Osteoblast (primary cell): ENCODE measurements at regions not wholly inside any gene's neighbourhood (a gene's known extent, or its start where the extent isn't known, plus 50 kb on each side); places are given as distances from the start of the nearest gene placed in this dataset.

Experiments
- DNase-seq: peaks from one replicate; pipeline ENCODE4 v3.0.0; 2011; ENCODE audit warnings: low spot score, mixed read lengths; ENCODE audit not compliant: insufficient read length; ENCODE audit errors: missing footprints
- H2AFZ ChIP-seq: 2 replicates; pipeline ENCODE4 v1.6.0; 2011; ENCODE audit warnings: mild to moderate bottlenecking, low read length
- H3K27ac ChIP-seq: 2 replicates; pipeline ENCODE4 v1.5.1; 2011; ENCODE audit warnings: mild to moderate bottlenecking, low read depth, low read length, moderate library complexity
- H3K27me3 ChIP-seq: 2 replicates; pipeline ENCODE4 v1.6.0; 2012; ENCODE audit warnings: mild to moderate bottlenecking, control low read depth, inconsistent platforms, low read length, moderate library complexity; ENCODE audit not compliant: insufficient read depth
- H3K36me3 ChIP-seq: 2 replicates; pipeline ENCODE4 v1.5.1; 2011; ENCODE audit warnings: mild to moderate bottlenecking, low read length, control low read depth, moderate library complexity; ENCODE audit not compliant: insufficient read depth
- H3K4me1 ChIP-seq: 2 replicates; pipeline ENCODE4 v1.5.1; 2011; ENCODE audit warnings: mild to moderate bottlenecking, low read length, control low read depth, moderate library complexity; ENCODE audit not compliant: insufficient read depth
- H3K4me2 ChIP-seq: 2 replicates; pipeline ENCODE4 v1.6.0; 2011; ENCODE audit warnings: mild to moderate bottlenecking, low read length; ENCODE audit not compliant: insufficient read depth
- H3K4me3 ChIP-seq: fragments of 200-600 bp; sonication (generic); 3 replicates; pipeline ENCODE4 v1.5.1; 2012; ENCODE audit warnings: mild to moderate bottlenecking, low read length, inconsistent platforms; ENCODE audit not compliant: insufficient read depth
- H3K79me2 ChIP-seq: 2 replicates; pipeline ENCODE4 v1.6.0; 2012; ENCODE audit warnings: mild to moderate bottlenecking, low read length, control low read depth, inconsistent platforms; ENCODE audit not compliant: insufficient read depth
- H3K9me3 ChIP-seq: 2 replicates; pipeline ENCODE4 v1.5.1; 2011; ENCODE audit warnings: low read depth, low read length, control low read depth
- H4K20me1 ChIP-seq: 2 replicates; pipeline ENCODE4 v1.6.0; 2012; ENCODE audit warnings: mild to moderate bottlenecking, low read length, control low read depth; ENCODE audit not compliant: insufficient read depth
- TF ChIP-seq, protein P1 (sequence below): IDR thresholded peaks from 2 replicates; pipeline ENCODE4 v1.5.1; 2011; ENCODE audit warnings: mild to moderate bottlenecking, low read depth, low read length, moderate library complexity; ENCODE audit errors: extremely low read depth

DNA sequence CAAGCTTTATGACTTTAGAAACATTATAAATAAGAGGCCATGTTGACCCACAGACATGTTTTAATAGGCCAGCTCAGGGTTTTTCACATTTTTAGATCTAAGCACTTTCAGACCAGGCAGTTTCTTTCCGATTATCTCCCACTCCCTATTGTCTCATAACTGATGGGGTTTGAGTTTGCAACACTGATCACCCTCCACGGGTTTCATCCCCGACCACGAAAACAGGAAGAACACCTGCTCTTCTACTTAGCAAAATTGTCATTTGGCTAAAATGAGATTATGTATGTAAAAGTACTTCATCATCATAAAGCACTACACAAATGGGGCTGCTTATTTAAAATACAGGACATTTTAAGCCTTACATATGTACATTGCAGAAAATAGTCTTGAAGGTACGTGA lies 407.9 kb downstream of the HNRNPD start:
- no peaks in the 10 kb centered on the region for H3K27me3 ChIP-seq
- no peaks in the 10 kb centered on the region for H3K9me3 ChIP-seq
- H3K4me3 ChIP-seq = no peak overlapping the region
- no peaks in the 10 kb centered on the region for H3K79me2 ChIP-seq
- H3K27ac ChIP-seq = no peak overlapping the region
- no peaks in the 10 kb centered on the region for H4K20me1 ChIP-seq
- TF ChIP-seq, protein P1, sequence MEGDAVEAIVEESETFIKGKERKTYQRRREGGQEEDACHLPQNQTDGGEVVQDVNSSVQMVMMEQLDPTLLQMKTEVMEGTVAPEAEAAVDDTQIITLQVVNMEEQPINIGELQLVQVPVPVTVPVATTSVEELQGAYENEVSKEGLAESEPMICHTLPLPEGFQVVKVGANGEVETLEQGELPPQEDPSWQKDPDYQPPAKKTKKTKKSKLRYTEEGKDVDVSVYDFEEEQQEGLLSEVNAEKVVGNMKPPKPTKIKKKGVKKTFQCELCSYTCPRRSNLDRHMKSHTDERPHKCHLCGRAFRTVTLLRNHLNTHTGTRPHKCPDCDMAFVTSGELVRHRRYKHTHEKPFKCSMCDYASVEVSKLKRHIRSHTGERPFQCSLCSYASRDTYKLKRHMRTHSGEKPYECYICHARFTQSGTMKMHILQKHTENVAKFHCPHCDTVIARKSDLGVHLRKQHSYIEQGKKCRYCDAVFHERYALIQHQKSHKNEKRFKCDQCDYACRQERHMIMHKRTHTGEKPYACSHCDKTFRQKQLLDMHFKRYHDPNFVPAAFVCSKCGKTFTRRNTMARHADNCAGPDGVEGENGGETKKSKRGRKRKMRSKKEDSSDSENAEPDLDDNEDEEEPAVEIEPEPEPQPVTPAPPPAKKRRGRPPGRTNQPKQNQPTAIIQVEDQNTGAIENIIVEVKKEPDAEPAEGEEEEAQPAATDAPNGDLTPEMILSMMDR = no peak
- H3K4me2 ChIP-seq = no peak overlapping the region
- H2AFZ ChIP-seq = no peak overlapping the region
- no peaks in the 10 kb centered on the region for H3K4me1 ChIP-seq
- no peak for DNase-seq
- H3K36me3 ChIP-seq = no peaks in the 10 kb centered on the region

DNA sequence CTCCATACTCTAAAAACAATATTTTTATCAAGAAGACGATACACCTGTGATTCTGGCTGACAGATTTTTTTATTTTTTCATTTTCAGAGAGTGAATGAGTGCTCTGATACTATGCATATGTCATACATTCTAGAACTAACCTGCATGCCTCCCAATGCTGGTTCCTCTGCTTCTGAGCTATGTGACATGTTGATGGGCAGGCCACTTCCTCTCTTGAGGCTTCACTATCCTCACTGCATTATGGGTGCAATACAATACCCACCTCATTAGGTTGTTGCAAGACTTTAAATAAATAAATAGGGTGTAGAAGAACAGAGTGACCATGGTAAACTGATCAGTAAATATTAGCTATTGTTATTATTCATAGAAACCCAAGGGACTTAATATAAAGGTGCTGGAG lies 408.3 kb downstream of the HNRNPD start:
- H3K4me1 ChIP-seq = no peaks in the 10 kb centered on the region
- TF ChIP-seq, protein P1 = no peak
- H3K36me3 ChIP-seq = no peaks in the 10 kb centered on the region
- H3K4me2 ChIP-seq = no peak overlapping the region
- H4K20me1 ChIP-seq = no peaks in the 10 kb centered on the region
- no peaks in the 10 kb centered on the region for H3K79me2 ChIP-seq
- H3K9me3 ChIP-seq = no peaks in the 10 kb centered on the region
- DNase-seq = no peak
- no peak overlapping the region for H3K27ac ChIP-seq
- H3K27me3 ChIP-seq = no peaks in the 10 kb centered on the region
- no peak overlapping the region for H3K4me3 ChIP-seq
- no peak overlapping the region for H2AFZ ChIP-seq

DNA sequence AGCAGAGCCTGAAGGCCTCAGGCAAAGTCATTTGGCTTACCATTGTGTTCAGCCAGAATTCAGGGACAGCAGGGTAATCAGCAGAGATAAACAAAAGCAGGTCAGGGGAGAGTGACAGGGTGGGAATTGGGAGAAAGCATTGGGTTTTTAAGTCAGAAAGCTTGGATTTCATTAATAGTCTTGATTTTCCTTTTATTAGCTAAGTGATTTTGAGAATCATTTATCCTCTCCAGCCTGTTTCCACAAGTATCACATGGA lies 410.1 kb downstream of the HNRNPD start:
- H3K79me2 ChIP-seq = no peaks in the 10 kb centered on the region
- H3K27ac ChIP-seq = no peak overlapping the region
- H3K36me3 ChIP-seq = no peaks in the 10 kb centered on the region
- no peak overlapping the region for H3K4me3 ChIP-seq
- H3K27me3 ChIP-seq = no peaks in the 10 kb centered on the region
- no peak overlapping the region for H3K4me2 ChIP-seq
- H4K20me1 ChIP-seq = no peaks in the 10 kb centered on the region
- H2AFZ ChIP-seq = no peak overlapping the region
- DNase-seq = no peak
- TF ChIP-seq, protein P1 = no peak
- H3K4me1 ChIP-seq = no peaks in the 10 kb centered on the region
- H3K9me3 ChIP-seq = no peaks in the 10 kb centered on the region

DNA sequence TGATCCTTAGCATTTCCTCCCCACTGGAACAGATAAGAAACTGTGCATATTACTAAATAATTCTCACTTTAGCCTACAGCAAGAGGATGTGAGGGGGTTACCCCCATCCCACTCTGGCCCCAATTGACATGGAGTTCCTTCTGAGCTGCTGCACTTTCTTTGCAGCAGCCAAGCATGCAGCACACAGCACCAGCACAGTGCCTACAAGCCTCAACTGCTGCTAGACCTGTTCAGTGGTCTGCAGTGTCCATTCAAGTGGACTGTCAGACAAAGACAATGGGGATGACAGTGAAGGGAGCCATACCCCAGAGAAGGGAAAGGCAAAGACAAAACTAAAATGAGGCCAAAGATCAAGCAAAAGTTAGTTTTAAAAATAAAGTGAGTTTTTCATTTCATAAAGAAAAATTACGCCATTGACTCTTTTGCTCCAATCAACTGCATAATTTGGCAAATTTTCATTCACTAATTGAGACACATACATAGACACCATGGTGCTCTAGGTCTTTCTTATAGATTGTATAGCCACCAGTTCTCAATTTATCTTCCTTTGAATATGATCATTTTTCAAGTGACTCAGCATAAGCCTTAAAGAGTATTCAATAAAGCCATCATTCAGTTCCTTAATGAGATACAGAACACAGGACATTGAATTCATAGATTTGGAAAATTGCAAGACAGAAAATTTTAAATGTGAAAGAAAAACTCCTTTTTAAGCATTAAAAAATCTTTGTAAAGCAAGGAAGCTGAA lies 410.6 kb downstream of the HNRNPD start:
- DNase-seq = no peak
- no peaks in the 10 kb centered on the region for H3K27me3 ChIP-seq
- no peaks in the 10 kb centered on the region for H3K4me1 ChIP-seq

More for the DNA sequence above, 410.6 kb downstream of the HNRNPD start:
- H3K9me3 ChIP-seq = no peaks in the 10 kb centered on the region
- no peak overlapping the region for H3K4me3 ChIP-seq
- no peaks in the 10 kb centered on the region for H3K36me3 ChIP-seq
- no peak overlapping the region for H3K27ac ChIP-seq
- H4K20me1 ChIP-seq = no peaks in the 10 kb centered on the region
- no peak overlapping the region for H3K4me2 ChIP-seq
- TF ChIP-seq, protein P1 = no peak
- no peak overlapping the region for H2AFZ ChIP-seq
- H3K79me2 ChIP-seq = no peaks in the 10 kb centered on the region
